H1 (cell line): ENCODE measurements at regions not wholly inside any gene's neighbourhood (a gene's known extent, or its start where the extent isn't known, plus 50 kb on each side); places are given as distances from the start of the nearest gene placed in this dataset.

ENCODE experiments used
- CTCF ChIP-seq, 3 experiments: IDR thresholded peaks; 1 replicate in 2 of 3; 2 replicates in 1 of 3; pipeline versions ENCODE4 v1.5.1 to v1.6.1; 2011; ENCODE audit warnings: low read length in 3 of 3, mild to moderate bottlenecking in 3 of 3, inconsistent platforms in 2 of 3, low read depth in 1 of 3, moderate library complexity in 1 of 3; ENCODE audit not compliant: insufficient read depth in 1 of 3; ENCODE audit errors: control extremely low read depth in 1 of 3
- EZH2 ChIP-seq: fragments of 200-600 bp; sonication (generic); IDR thresholded peaks from 2 replicates; pipeline ENCODE4 v1.7.1; 2012; ENCODE audit warnings: low read depth, mild to moderate bottlenecking, moderate library complexity, low read length, inconsistent platforms; ENCODE audit not compliant: severe bottlenecking
- RAD21 ChIP-seq, 2 experiments: IDR thresholded peaks in 1 of 2; conservative IDR thresholded peaks in 1 of 2; 2 replicates each; pipeline ENCODE4 v1.6.1; 2011; ENCODE audit warnings: low read depth in 2 of 2, low read length in 2 of 2, improper control_type of control experiment in 1 of 2, inconsistent platforms in 1 of 2, mild to moderate bottlenecking in 1 of 2, moderate library complexity in 1 of 2
- RBBP5 ChIP-seq: IDR thresholded peaks from 2 replicates; pipeline ENCODE4 v1.7.1; 2012; ENCODE audit warnings: low read depth, mild to moderate bottlenecking, inconsistent platforms, low read length, moderate library complexity, borderline replicate concordance
- SAP30 ChIP-seq: fragments of 300-600 bp; sonication (generic); IDR thresholded peaks from 2 replicates; pipeline ENCODE4 v1.7.1; 2012; ENCODE audit warnings: low read length, moderate library complexity, mild to moderate bottlenecking, inconsistent platforms; ENCODE audit not compliant: insufficient read depth, insufficient replicate concordance
- TF ChIP-seq, protein P1 (sequence below): IDR thresholded peaks from 2 replicates; pipeline ENCODE4 v1.6.1; 2011; ENCODE audit warnings: low read depth, mild to moderate bottlenecking, low read length; ENCODE audit not compliant: insufficient read depth

DNA sequence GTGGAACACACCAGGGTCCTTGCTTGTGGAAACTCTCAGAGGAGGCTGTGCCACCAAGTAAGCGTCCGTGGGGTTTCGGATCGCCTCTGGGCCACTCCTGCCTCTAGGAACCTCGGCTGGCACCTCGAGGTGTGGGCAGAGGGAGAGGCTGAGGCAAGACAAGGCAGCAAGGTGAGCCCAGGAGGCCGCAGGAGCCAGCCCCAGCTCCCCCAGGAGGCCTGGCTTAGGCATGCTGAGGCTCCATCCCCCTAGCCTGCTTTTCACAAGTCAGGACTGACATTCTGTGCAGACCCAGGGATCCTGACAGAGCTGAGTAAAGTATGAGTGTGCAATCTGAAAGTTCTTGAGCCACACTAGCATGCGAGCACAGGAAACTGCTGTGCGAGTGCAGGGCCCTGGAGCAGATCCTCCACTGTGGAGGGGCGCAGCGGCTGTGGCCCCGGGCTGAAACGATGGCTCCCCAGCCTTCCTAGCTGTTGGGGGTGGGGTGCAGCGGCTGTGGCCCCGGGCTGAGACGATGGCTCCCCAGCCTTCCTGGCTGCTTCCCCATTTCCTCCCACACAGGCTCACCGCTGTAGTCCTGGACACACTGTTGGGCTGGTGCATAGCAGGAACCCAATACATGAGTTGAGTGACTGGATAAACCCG is 75.2 kb upstream of the CD93 start:
- TF ChIP-seq CTCF (IDR thresholded peaks at IDR 0.05; ENCODE audit: control extremely low read depth in 1 of 3, insufficient read depth in 1 of 3, low read depth in 1 of 3, low read length in 3 of 3) (no peak), RAD21 (IDR thresholded peaks at IDR 0.05 in 1 of 2, conservative IDR thresholded peaks at IDR 0.05 in 1 of 2; ENCODE audit: low read depth in 2 of 2, low read length in 2 of 2) (no peak), EZH2 (no peak), RBBP5 (no peak), SAP30 (no peak)
- TF ChIP-seq, protein P1, sequence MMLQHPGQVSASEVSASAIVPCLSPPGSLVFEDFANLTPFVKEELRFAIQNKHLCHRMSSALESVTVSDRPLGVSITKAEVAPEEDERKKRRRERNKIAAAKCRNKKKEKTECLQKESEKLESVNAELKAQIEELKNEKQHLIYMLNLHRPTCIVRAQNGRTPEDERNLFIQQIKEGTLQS: no peak
